Forelimb muscle (tissue), 1 donor: ENCODE measurements at regions not wholly inside any gene's neighbourhood (a gene's known extent, or its start where the extent isn't known, plus 50 kb on each side); places are given as distances from the start of the nearest gene placed in this dataset.
"Not testable (repeated sequence)": the region's sequence is repeated elsewhere in the genome, so short reads cannot be mapped to it uniquely, and the experiment has no call there.

Experiments used
- DNase-seq: peaks from one replicate; pipeline ENCODE4 v3.0.0-alpha.2; 2013; ENCODE audit warnings: low read depth

DNA sequence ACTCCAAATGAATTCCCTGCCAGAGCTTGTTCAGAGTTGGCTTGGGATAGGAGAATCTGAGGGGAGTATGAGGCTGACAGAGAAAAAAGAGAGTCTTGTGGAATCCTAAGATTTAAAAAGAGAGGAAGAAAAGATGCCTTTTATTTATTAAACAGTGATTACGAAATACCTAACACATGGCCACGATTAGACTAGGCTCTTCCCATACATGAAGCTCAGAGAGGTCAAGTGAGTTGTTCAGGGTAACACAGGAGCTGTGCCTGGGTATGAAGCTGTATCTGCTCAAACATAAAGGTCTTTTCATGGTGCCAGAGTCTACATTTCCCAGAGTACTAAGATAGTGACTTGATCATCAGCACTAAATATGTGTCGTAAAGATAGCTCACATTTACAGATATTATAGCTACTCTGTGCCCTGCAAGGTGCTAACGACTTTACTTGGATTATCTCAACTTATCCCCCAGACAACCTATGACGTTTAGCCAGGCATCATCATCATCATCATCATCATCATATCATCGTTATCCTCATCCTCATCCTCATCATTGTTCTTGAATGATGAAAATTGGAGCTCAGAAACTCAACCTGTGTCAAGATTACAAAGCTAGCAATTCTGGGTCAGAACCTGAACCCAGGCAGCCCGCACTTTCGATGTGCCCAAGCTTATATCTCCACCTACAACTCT is 500.8 kb downstream of the NPIPA7 start:
- DNase-seq: no peak

DNA sequence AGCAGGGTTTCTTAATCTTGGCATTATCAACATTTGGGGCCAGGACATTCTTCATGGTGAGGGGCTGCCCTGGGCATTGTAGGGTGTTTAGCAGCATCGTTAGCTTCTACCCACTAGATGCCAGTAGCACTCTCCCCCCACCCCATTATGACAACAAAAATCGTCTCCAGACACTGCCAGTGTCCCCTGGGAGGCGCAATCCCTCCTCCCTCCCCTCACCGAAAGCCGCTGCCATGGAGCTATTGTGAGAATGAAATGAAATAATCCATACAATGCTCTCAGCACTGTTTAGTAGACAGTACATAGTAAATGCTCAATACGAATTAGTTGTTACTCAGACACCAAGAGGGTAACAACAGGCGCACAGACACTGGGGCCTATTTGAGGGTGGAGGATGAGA is 502.9 kb downstream of the NPIPA7 start:
- DNase-seq: no peak

DNA sequence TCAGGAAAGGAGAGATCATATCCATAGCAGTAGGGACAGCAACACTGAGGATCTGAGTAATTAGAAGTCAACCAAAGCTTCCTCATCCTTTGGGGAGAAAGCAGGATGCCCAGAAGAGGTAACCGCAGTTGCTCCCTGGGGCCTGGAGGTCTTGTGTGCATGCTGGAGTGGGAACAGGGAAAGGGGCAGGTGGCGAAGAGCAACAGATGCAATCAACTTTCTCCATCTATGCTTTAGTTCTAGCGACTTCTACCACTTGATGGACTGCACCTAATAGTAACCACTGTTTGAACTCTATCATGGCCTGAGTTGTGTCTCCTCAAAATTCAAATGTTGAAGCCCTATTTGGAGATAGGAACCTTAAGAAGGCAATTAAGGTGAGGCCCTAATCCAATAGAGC is 503.8 kb downstream of the NPIPA7 start:
- DNase-seq: no peak

DNA sequence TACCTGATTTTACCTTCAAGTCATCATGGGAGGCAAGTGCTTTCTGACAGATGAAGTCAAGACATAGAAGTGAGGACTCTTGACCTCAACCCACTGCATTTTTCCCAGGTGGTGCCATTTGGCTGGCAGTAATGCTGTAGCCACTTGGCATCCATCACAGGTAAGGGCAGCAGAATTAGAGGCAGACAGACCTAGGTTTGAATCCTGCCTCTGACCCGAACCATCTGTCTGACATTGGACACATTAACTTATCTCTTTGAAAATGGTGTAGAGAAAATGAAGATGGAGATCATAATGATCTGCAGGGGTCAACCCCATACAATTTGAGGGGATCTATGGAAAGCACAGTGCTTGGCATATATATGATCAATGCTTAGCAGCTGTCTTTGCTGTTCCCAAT is 505.5 kb downstream of the NPIPA7 start:
- DNase-seq: no peak

DNA sequence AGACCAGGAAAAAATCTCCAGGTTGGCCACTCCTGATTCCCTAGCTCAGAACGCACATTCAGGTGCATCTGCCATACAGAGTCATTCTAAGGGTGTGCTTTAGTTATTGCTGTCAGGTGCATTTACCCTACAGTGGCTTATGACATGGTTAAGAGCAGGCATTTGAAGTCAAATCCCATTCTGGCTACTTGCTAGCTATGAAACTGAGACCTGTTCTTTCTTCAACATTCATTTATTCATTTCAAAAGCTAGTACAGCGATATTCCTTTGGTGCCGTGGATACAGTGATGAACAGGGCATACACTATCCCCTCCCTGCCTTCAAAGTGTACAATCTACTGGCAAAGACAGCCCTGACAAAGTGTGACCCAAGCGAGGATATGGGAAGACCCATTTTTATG is 508.3 kb downstream of the NPIPA7 start:
- no peak for DNase-seq

DNA sequence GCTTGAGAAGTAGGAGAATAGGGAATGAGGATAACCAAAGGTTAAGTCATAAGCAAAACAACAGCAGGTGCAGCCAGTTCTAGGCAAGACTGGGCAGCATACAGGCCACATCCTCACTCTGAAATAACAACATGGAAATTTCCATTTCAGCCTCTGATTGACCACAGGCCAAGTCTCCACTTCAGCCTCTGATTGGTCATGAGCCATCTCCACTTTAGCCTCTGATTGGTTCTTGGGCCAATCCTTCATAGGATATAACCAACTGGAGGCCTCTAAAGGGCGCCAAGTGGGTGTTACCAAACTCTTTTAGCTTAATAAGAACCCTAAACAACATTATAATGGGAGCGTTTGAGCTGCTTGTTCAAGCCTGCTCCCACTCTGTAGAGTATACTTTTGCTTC is 512.0 kb downstream of the NPIPA7 start:
- DNase-seq: no peak

DNA sequence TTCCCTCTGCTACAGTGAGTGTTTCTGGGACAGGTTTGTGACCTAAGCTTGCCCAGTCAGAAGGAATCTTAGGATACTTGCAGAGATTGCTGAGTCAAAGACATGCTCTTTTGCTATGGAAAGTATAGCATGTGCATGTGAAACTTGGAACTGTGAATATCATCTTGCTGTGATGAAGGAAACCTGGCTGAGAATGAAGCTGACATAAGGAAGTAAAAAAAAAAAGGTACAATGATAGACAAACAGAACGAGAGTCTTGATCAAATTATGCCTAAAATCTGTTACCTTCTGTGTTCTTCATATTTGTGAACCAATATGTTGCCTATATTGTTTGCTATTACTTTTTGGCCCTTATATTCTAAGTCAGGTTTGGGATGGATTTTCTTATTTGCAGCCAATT is 525.7 kb downstream of the NPIPA7 start:
- DNase-seq: no peak

DNA sequence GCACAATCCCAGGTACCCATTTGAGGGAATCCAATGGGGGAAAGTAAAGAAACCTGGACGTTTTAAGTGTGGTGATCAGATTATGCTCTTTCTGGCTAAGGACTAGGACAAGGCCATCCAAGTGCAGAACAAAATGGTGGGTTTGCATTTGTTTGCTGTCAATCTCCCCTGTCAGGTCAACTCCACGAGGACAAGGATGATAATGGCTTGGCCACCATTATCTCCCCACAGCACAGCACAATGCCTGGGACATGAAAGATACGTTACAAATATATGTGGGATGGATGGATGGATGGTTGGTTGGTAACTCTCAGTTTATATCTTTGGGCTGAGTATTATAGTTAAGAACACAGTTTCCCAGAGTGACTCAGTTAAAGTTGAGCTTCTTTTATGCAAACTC is 526.9 kb downstream of the NPIPA7 start:
- no peak for DNase-seq

DNA sequence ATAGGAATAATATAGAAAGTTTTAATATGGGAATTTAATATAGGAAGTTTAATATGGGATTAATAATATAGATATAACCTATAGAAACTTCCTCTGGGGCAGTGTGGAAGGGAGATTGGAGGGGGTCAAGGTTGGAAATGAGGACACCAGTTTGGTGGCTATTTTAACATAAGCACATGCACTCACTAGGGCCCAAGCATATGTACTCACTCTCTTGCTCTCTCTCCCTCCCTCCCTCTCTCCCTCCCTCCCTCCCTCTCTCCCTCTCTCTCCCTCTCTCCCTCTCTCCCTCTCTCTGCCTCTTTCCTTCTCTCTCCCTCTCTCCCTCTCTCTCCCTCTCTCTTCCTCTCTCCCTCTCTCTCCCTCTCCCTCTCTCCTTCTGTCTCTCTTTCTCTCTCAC is 528.1 kb downstream of the NPIPA7 start:
- no peak for DNase-seq

DNA sequence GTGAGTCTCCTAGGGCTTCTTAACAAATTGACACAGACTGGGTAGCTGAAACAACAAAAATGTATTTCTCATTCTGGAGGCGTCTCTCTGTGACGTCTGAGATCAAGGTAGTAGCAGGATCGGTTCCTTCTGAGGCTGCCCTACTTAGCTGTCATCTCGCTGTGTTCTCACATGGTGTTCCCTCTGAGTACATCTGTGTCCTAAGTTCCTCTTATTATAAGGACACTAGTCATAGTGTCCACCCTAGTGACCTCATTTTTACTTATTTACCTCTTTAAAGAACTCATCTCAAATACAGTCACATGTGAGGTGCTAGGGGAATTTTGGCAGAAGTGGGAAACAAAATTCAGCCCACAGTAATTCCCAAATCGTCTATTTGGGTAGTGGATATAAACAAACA is 529.1 kb downstream of the NPIPA7 start:
- no peak for DNase-seq

DNA sequence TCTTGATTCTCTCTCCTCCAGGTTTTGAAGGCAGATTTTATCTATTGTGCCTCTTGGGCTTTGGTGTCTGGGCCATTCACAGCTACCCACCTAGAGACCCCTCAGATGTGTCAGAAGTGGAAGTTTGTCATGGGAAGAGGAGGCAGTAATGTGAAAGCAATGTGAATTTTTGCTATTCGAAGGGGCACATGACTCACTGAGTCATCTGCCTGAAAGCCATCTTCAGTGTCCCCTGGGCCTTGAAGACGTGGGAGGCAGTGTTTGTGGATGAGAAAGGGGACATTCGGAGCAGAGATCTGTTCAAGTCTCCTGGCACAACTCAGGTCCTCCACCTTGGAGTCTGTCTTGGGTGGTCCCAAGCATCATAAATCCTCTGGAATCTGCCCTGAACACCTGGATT is 530.2 kb downstream of the NPIPA7 start:
- no peak for DNase-seq

DNA sequence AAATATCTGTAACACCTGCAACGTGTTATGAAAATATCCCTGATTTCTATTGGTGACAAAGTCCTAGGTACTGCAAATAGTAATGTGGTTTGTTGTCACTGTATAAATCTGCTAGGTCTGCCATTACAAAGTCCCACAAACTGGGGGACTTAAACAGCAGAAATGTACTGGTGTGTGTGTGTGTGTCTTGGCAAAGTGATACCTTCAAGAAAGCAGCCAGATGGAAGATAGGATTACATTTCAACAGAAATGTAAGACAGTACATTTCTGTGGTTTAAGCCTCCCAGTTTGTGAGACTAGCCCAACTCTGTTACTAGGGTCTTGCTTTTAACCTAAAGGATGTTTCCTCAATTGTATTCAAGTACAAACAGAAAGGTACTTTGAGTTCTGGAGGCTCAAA is 531.7 kb downstream of the NPIPA7 start:
- no peak for DNase-seq

DNA sequence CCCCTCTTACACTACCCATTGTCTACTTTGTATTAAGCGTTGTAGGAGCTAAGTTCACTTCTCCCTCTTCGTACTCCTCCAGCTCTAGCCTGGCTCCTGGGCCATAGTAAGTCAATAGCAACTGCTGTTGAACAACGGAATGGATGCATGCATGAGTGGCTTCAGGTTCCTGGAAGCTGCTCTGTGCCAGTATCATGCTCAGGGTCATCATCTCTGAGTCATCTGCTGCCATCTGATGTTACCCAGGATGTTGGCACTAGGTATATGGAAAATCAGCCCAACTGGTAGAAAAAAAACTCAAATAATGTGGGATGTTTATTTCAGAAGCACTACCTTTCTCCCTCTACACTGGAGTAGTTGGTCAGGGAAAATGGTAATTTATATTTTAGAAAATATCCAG is 536.8 kb downstream of the NPIPA7 start:
- no peak for DNase-seq

DNA sequence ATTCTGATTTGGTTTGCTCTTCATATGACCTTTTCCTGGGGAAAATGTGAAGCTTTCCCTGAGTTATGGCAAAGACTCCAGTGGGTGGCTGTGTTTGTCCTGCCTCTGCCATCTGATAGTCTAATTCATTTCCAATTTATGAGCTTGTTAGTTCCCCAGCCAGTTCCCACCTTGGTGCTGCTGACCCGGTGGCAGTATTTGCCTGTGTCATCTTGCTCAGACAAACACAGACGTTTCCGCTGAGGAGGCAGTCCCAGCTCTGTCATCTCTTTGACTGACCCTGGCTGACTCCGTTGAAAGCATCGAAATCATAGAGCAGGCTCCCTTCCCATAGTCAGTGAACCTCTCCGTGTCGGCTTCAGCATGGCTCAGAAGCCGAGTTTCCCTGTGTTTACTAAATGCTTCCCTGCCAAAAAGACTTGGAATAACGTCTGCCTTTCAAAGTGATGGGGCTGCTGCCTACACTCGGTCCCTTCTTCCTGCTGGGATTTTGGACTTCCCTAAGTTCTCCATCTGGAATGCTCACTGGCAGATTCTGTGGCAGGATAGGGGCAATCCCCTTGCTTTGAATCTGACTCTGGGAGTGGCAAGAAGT is 538.3 kb downstream of the NPIPA7 start:
- DNase-seq: no peak

DNA sequence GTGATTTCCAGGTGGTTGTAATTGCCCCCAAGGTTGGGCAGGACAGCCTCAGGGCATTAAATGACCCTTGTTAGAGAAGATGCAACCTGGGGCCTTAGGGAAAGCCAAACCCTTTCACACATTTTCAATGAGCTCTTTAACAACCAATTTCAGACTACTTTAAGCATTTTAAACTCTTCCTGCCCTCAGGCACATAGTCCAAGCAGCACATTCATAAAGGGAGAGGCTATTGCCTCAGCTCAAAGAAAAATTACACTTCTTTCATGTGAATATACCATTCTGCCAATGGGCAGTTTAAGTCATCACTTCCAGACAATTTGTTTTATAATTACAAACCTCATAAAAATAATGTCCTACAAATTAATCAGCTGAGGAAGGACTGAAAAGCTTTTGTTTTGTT is 544.5 kb downstream of the NPIPA7 start:
- DNase-seq: no peak

DNA sequence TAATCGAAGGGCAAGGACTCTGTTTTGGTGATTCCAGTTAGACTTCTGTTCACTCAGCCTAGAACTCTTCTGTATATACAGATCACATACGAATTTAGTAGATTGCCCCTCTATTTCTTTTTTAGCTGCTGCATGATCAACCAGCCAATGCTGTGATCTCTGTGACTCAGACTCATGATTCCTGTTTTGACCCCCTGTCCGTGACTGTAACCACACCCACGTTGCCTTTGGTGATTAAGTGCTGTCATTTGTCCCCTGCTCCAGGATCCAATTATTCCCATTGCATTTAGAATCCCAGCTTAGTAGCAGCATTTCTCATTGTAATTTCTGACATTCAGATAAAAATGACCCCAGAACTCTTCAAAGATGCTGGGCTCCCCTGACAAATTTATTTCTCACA is 545.7 kb downstream of the NPIPA7 start:
- no peak for DNase-seq

DNA sequence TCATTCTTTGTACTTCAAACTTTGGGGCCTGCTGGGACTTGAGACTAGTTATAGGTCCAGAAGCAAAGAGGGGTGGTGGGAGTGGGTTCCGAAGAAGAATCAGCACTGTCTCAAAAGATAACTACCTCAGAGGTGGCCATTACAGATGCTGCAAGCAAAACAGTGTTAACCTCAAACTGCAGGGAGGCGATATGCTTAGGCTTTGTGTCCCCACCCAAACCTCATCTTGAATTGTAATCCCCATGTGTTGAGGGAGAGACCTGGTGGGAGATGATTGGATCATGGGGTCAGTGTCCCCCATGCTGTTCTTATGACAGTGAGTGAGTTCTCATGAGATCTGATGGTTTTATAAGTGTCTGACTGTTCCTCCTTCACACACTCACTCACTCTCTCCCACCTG is 545.3 kb downstream of the XYLT1 start:
- no peak for DNase-seq

DNA sequence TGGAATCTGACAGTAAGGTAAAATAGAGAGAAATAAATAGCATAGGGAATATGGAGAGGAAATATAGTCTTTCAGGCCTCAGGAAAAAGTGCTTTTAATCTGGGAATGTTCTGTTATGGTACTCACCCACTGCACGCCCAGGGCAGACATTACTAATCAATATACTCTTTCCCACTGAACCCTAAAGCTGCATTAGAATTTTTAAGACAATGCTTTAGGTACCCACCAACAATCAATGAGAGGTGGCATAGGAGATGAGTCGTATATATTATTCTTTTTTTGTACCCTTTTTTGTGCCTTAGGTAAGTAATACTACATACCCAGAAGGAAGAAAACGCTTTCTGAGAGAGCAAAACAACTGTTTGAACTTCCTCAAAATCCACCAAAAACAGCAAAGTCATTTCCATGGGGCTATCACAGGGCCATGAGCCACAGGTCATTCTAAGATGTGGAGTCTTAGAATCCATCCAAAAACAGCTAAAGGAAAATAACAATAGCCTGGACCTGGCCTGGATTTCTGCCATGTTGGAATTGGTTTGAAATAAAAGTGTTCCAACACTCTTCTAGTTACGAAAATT is 542.1 kb downstream of the XYLT1 start:
- DNase-seq: no peak

DNA sequence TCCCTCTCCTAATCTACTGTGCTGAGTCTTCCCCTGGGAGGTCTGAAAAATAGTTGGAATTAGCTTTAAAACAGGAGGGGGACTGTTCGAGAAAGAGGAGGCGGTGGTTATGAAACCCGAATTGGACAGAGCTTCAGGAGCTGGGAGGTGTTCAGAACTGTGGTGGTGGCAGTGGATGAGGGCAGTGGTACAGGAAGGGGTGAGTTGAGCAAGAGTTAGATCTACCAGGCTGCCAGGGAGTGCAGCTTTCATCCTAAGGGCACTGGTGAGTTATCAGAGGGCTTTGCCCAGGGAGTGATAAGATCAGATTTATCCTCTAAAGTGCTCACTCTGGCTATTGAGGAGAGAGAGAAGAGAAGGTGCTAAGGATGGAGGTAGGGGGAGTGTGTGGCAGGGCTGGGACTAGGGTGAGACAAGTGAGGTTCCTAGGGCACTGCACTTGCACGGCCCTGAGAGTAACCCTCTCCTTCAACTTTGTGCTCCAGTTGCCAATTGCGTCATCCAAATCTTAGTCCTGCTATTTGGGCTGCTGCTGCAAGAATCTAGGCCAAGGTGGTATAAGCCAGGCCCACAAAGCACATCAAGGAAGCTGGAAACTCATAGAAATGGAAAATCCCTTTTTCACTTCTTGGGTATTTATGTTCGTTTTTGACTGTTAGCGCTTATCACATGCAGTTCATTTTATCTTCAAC is 540.3 kb downstream of the XYLT1 start:
- DNase-seq: no peak

DNA sequence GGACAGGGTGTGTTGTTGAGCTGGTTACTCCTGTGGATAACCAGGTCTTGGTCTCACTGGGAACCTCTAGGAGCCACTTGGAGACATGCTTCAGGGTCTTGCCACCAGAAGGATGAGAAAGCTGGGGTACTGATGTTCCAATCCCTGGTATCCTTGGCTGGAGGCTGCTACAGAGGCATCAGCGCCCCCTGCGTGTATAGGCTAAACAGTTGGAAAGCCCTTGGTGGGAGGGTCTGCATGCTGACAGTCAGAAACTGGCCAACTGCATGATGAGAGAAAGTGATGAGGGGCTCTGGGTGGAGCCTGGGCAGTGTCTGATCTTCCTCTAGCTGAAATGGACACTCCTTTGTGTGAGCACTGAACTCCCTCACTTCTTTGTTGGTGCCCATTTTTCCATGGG is 536.9 kb downstream of the XYLT1 start:
- DNase-seq: no peak

DNA sequence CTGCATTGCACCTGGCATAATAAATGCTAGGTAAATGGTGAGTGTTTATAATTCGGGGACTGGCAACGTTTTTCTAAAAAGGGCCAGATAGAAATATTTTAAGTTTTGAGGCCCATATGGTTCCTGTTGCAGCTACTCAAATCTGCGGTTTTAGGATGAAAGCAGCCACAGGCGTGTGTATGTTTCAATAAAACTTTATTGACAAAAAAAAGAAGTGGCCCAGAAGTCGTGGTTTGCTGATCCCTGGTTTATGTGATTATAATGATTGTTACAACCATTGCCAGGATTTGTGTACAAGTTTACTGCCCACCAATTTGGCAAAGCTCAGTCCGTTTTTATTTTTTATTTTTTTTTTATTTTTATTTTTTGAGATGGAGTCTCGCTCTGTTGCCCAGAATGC is 536.1 kb downstream of the XYLT1 start:
- no peak for DNase-seq

DNA sequence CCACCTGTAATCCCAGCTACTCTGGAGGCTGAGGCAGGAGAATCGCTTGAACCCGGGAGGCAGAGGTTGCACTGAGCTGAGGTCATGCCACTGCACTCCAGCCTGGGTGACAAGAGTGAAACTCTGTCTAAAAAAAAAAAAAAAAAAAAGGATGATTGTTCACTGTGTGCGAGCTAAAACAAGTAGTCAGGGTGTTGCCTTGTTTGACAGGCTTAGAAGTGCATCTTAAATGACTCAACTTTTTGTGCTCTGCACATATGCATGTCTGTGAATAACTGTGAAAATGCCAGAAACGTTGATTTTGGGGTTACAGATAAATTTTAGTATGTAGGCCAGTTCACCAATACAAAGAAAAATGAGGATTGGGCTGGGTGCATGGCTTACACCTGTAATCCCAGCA is 534.9 kb downstream of the XYLT1 start:
- DNase-seq: not testable (repeated sequence)

DNA sequence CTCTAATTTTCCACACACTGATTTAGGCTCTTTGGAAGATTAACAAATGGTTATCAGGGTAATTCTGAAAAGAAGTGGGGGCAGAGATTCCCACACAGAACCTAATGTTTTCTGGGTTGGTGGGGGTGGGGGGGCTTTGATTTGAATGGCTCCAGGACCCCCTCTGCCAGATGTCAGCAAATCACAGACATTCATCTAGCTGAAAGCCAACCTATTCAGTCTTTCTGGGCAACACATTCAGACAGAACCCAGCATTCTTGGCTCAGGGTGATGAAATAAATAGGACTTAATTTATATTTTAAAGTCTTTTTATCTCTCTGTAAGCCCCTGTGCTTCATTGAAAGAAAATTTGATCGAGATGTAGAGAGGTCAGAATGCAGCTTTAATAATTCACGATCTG is 533.2 kb downstream of the XYLT1 start:
- no peak for DNase-seq
